ENCODE measurements at regions not wholly inside any gene's neighbourhood (a gene's known extent, or its start where the extent isn't known, plus 50 kb on each side); places are given as distances from the start of the nearest gene placed in this dataset.

GRCh38 chr5:170159947-170160346, 54.2 kb downstream of the FOXI1 start:
- H3K4me3 ChIP-seq (ENCODE audit: low read depth, low read length): no peak overlapping the region
- TF ChIP-seq CTCF (IDR thresholded peaks at IDR 0.05; ENCODE audit: insufficient read depth, low read depth, low read length): no peak
- DNase-seq (ENCODE audit: low read depth): no peak

DNA sequence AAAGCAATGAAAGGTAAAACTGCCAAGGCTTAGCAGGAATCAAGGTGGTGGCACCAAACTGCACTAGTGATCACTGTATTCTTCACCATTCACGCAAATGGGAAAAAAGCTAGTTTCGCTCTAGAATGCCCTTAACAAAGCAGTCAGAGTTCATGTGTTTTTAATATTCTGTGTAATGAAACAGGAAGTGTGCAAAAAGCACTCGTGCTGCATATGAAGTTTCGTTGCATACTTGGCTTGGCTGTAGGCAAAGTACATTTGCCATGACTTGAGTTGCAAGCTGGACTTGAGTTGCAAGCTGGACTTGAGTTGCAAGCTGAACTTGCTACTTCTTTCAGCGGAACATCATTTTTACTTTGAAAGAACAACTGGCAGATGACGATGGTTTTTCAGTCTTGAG, 55.4 kb downstream of the FOXI1 start:
- DNase-seq (ENCODE audit: low read depth): no peak
- no peak overlapping the region for H3K4me3 ChIP-seq (ENCODE audit: low read depth, low read length)
- no peak for TF ChIP-seq CTCF (IDR thresholded peaks at IDR 0.05; ENCODE audit: insufficient read depth, low read depth, low read length)

DNA sequence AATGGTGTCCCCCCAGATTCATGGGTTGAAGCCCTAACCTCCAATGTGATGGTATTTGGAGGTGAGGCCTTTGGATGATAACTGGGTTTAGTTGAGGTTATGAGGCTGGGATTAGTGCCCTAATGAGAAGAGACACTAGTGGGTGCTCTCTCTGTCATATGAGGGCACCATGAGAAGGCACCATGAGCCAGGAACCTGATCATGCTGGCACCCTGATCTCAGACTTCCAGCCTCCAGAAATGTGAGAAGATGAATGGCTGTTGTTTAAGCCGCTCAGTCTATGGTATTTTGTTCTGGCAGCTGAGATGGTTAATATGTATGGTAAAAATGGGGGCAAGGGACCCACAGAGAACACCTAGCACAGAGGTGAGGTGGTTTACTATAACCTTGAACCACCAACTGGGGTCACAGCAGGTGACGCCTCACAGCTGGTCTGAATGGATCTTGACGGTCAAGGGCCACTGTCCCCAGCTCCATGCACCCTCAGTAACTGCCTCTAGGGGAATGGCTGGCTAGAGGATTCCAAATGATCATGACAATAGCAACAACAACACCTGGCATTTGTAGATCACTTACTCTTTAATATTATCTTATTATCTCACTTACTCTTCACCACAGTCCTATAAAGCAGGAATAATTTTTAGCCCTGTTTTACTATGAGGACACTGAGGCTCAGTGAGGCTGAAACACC, 57.1 kb downstream of the FOXI1 start:
- no peak overlapping the region for H3K4me3 ChIP-seq (ENCODE audit: low read depth, low read length)
- DNase-seq (ENCODE audit: low read depth): no peak
- TF ChIP-seq CTCF (IDR thresholded peaks at IDR 0.05; ENCODE audit: insufficient read depth, low read depth, low read length): no peak

- no peak for TF ChIP-seq CTCF (IDR thresholded peaks at IDR 0.05; ENCODE audit: insufficient read depth, low read depth, low read length)
- DNase-seq (ENCODE audit: low read depth): no peak
Measured at GRCh38 chr5:170164087-170164486, 58.4 kb downstream of the FOXI1 start.

DNA sequence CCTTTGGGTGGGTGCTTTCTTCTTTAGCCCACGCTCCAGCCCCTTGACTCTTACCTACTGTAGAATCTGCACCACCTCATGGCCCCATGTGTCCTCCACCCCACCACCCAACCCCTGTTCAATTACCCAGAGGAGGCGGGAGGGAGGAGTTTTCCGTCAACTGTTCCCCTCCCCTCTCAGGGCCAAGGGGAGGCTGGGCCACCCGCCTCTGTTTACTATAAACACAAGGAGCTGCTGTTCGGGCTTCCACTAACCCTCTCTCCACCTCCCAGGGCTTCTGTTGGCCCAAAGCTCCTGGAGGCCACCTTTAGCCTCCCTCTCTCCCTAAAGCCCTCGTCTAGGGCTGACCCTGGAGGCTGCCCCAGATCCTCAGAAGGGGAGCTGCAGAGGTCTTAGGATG, 59.2 kb downstream of the FOXI1 start:
- no peak for DNase-seq (ENCODE audit: low read depth)
- no peak overlapping the region for H3K4me3 ChIP-seq (ENCODE audit: low read depth, low read length)
- TF ChIP-seq CTCF (IDR thresholded peaks at IDR 0.05; ENCODE audit: insufficient read depth, low read depth, low read length): no peak

More at GRCh38 chr5:170164087-170164486, 58.4 kb downstream of the FOXI1 start:
- no peak overlapping the region for H3K4me3 ChIP-seq (ENCODE audit: low read depth, low read length)

DNA sequence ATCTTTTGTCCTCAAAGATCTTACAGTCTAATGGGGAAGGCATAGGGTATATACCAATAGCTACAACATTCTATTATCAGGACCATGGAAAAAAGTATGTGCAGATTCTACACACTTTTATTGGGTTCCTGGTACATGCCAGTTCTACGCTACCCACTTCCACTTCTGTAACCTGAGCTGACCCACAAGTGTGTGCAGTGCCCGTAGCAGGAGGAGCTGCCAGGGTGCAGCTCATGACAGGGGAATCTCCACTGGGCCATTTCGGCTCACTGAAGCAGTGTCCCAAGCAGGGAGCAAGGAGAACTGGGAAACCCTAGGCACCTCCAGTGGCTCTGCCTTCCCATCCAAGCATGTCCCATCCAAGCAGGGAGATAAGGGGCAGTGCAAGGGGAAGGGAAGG, 60.4 kb downstream of the FOXI1 start:
- no peak for DNase-seq (ENCODE audit: low read depth)
- TF ChIP-seq CTCF (IDR thresholded peaks at IDR 0.05; ENCODE audit: insufficient read depth, low read depth, low read length): no peak
- H3K4me3 ChIP-seq (ENCODE audit: low read depth, low read length): no peak overlapping the region

- no peak for DNase-seq (ENCODE audit: low read depth)
- H3K4me3 ChIP-seq (ENCODE audit: low read depth, low read length): no peak overlapping the region
- no peak for TF ChIP-seq CTCF (IDR thresholded peaks at IDR 0.05; ENCODE audit: insufficient read depth, low read depth, low read length)
Measured at GRCh38 chr5:170168002-170168401, 62.3 kb downstream of the FOXI1 start.
